ENCODE measurements at regions not wholly inside any gene's neighbourhood (a gene's known extent, or its start where the extent isn't known, plus 50 kb on each side); places are given as distances from the start of the nearest gene placed in this dataset.
A peak's percentile ranks its signal among the peaks of the same experiment; 100 is the strongest.
"Not testable (repeated sequence)": the region's sequence is repeated elsewhere in the genome, so short reads cannot be mapped to it uniquely, and the experiment has no call there.

GRCh38 chr12:56872366-56872765 is 61.8 kb downstream of the SDR9C7 start:
- no peak for DNase-seq (ENCODE audit: low read depth)

GRCh38 chr12:56867216-56867615 is 67.0 kb downstream of the SDR9C7 start:
- DNase-seq (ENCODE audit: low read depth) = no peak

DNA sequence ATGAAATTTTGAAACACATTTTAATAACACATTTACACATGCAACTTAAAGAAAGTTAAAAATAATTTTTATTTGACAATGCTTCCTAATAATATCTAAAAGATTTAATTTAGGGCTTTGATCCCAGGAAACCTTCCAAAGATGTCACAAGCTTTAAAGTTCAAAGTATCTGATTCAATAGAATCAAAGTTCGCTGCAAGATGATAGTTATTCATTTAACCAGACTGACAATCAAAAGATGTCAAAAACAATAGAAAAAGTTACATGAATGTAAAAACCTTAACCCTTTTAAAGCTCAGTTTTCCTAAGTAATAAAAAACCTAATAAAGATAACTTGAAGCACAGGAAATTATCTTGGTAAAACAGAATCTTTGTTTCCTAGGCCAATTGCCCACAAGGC is 67.7 kb downstream of the SDR9C7 start:
- DNase-seq (ENCODE audit: low read depth) = no peak

GRCh38 chr12:56864318-56864717 is 69.9 kb downstream of the SDR9C7 start:
- DNase-seq (ENCODE audit: low read depth) = no peak

GRCh38 chr12:56863789-56864188 is 70.4 kb downstream of the SDR9C7 start:
- no peak for DNase-seq (ENCODE audit: low read depth)

DNA sequence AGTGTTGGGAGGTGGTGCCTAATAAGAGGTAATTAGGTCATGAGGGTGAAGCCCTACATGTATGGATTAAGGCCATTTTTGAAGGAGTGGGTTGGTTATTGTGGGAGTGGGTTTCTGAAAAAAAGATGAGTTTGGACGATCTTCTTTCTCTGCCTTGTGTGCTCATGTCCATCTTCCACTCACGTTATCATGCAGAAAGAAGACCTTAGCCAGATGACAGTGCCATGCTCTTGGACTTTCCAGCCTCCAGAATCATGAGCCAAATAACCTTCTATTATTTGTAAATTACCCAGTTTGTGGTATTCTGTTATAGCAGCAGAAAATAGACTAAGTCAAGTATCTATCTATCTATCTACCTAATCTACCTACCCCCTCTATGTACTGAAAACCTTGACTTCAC is 71.9 kb downstream of the SDR9C7 start:
- no peak for DNase-seq (ENCODE audit: low read depth)

GRCh38 chr12:56853392-56853978 is 80.7 kb downstream of the SDR9C7 start:
- DNase-seq (ENCODE audit: low read depth) = not testable (repeated sequence)

DNA sequence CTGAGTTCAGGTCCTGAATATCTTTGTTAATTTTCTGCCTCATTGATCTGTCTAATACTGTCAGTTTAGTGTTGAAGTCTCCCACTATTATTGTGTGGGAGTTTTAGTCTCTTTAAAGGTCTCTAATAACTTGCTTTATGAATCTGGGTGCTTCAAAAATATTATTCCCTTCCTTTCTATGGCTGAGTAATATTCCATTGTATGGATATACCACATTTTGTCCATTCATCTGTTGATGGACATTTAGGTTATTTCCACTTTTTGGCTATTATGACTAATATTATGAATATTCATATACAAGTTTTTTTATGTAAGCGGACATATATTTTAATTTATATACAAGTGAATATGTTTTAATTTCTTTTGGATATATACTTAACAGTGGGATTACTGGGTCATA is 82.7 kb downstream of the SDR9C7 start:
- DNase-seq (ENCODE audit: low read depth) = no peak

GRCh38 chr12:56840922-56841321 is 77.8 kb downstream of the HSD17B6 start:
- peak; percentile 39 for DNase-seq (ENCODE audit: low read depth)

DNA sequence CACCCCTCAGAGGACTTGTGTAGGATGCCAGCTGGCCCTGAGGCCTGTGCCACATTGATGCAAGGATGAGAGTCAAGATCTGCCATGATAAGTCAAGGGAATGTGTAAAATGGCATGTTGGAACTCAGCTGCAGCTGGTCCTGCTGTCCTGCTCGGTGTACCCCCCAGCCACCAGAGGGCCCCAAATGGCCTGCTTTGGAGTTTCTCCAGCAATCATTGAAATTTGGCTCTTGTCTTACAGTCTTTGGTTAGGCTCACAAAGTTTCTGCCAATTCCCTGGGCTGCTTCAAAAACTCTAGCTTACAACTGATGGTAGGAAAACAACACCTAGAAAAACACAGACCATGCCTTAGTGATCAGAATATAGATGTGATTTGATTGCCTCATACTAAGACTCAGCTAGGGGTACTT is 76.8 kb downstream of the HSD17B6 start:
- DNase-seq (ENCODE audit: low read depth) = peak; percentile 61

GRCh38 chr12:56839489-56839848 is 76.3 kb downstream of the HSD17B6 start:
- DNase-seq (ENCODE audit: low read depth) = no peak

DNA sequence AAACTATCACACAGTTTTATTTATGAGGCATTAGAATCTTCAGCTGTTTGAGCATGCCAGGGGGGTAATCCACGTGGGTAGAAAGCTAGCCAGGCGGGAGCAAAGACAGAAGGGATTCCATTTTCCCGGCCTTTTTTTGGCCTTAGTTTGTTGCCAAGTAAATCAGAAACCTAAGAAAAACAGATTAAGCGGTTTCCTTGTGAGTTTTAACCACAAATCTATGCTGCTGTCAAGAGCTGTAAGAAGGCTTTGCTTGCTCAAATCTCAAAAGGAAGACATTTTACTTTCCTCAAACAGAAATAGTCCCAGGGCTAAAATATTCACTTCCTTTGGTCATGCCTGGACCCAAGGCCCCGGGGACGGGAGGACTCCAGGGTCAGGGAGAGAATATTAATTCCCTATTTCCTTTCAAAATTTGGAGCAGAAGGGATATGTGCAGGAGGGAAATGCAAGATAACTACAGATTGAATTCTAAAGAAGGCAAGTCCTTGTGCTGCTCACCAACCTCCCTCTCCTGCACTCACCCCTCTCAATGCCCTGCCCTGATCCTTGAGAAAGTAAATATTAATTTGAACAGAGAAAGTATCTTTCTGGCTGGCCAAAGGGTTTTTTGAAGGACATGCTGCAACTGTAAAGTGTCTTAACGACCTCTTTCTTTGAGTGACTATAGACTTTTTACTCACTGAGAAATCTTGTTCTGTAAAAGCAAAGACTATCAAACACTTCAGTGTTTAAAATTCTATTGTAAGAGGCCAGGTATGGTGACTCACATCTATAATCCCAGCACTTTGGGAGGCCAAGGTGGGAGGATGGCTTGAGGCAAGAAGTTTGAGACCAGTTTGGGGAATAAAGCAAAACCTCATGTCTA is 75.7 kb downstream of the HSD17B6 start:
- DNase-seq (ENCODE audit: low read depth) = peak; percentile 24

All from RPMI7951 (cell line).